ENCODE measurements at regions not wholly inside any gene's neighbourhood (a gene's known extent, or its start where the extent isn't known, plus 50 kb on each side); places are given as distances from the start of the nearest gene placed in this dataset.

DNA sequence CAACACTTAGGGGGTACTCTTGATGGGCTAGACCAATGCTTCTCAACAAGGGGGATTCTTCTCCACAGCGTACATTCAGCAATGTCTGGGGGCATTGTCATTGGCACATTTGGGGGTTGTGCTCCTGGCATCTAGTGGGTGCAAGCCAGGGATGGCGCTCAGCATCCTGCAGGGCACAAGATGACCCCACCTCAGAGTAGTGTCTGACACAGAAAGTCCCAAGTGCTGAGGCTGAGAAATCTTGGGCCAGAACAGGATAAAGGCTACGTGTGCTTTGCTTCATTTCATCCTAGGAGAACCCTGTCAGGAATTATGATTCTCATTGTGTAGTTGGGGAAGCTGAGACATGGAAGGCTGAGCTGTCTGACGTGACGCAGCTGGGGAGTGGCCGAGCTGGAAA, 298.6 kb downstream of the CDH26 start:
- no peaks in the 10 kb centered on the region for H3K4me1 ChIP-seq (ENCODE audit: control insufficient read depth in 1 of 2, extremely low read depth in 1 of 2, insufficient read depth in 2 of 2, low read length in 2 of 2)
- WGBS (ENCODE audit: insufficient coverage), result 83% methylated on average over 6 of the region's 6 CpGs
- H3K36me3 ChIP-seq (ENCODE audit: control insufficient read depth in 2 of 2, extremely low read depth in 1 of 2, insufficient read depth in 1 of 2, low read length in 1 of 2), result no peaks in the 10 kb centered on the region
- no peaks in the 10 kb centered on the region for H3K4me1 Mint-ChIP-seq
- no peak overlapping the region for H3K27ac ChIP-seq (ENCODE audit: low read length)
- ATAC-seq (replicated peaks in 1 of 4), result no peak
- ChIA-PET CTCF (no interaction called here), POLR2A (no interaction called here)
- no peaks in the 10 kb centered on the region for H3K9me3 ChIP-seq
- H3K27me3 Mint-ChIP-seq, result peaks cover 0 to 9% of the 10 kb centered on the region in 2 donors
- H3K4me3 ChIP-seq (ENCODE audit: control insufficient read depth in 1 of 2, extremely low read depth in 1 of 2, low read length in 1 of 2), result no peak overlapping the region
- no peak for DNase-seq
- H3K4me3 Mint-ChIP-seq, result no peak overlapping the region
- no peaks in the 10 kb centered on the region for H3K36me3 Mint-ChIP-seq
- peaks cover 0 to 4% of the 10 kb centered on the region in 2 experiments for H3K27me3 ChIP-seq (replicated peaks in 1 of 2; ENCODE audit: control insufficient read depth in 2 of 2, extremely low read depth in 1 of 2, insufficient read depth in 2 of 2, low read length in 1 of 2)
- H3K27ac Mint-ChIP-seq, result no peak overlapping the region
- no peaks in the 10 kb centered on the region for H3K9me3 Mint-ChIP-seq

DNA sequence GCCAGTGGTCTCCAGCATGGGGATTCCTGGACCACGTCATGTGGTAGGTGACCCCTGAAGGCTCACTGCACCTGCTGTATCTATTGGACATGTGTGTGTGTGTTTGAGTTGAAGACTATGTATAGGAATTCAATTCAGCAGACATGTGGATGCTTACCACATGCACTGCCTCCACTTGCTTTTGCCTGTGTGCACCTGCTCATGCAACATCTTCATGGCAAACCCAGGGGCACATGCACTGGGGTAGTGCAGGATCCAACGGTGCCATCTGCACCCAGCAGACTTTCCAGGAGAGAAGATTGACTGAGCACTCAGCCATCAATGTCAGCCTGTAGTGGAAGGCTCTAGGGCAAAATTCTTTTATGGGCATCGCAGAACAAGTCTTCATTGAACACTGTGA, 299.4 kb downstream of the CDH26 start:
- H3K4me1 Mint-ChIP-seq, result no peaks in the 10 kb centered on the region
- no peak for ATAC-seq (replicated peaks in 1 of 4)
- WGBS (ENCODE audit: insufficient coverage), result 0% methylated on average over 1 of the region's 3 CpGs
- no peak for DNase-seq
- CTCF ChIA-PET, result no interaction called here
- no peaks in the 10 kb centered on the region for H3K9me3 ChIP-seq
- H3K27me3 ChIP-seq (replicated peaks in 1 of 2; ENCODE audit: control insufficient read depth in 2 of 2, extremely low read depth in 1 of 2, insufficient read depth in 2 of 2, low read length in 1 of 2), result peaks cover 0 to 4% of the 10 kb centered on the region in 2 experiments
- POLR2A ChIA-PET, result no interaction called here
- H3K27ac Mint-ChIP-seq, result no peak overlapping the region
- no peaks in the 10 kb centered on the region for H3K4me1 ChIP-seq (ENCODE audit: control insufficient read depth in 1 of 2, extremely low read depth in 1 of 2, insufficient read depth in 2 of 2, low read length in 2 of 2)
- H3K36me3 Mint-ChIP-seq, result no peaks in the 10 kb centered on the region
- H3K27me3 Mint-ChIP-seq, result peaks cover 0 to 4% of the 10 kb centered on the region in 2 donors
- no peak overlapping the region for H3K4me3 Mint-ChIP-seq
- no peaks in the 10 kb centered on the region for H3K9me3 Mint-ChIP-seq
- no peak overlapping the region for H3K4me3 ChIP-seq (ENCODE audit: control insufficient read depth in 1 of 2, extremely low read depth in 1 of 2, low read length in 1 of 2)
- no peaks in the 10 kb centered on the region for H3K36me3 ChIP-seq (ENCODE audit: control insufficient read depth in 2 of 2, extremely low read depth in 1 of 2, insufficient read depth in 1 of 2, low read length in 1 of 2)
- no peak overlapping the region for H3K27ac ChIP-seq (ENCODE audit: low read length)

- Histone ChIP-seq H3K27me3 (replicated peaks in 1 of 2; ENCODE audit: control insufficient read depth in 2 of 2, extremely low read depth in 1 of 2, insufficient read depth in 2 of 2, low read length in 1 of 2) (peaks cover 0 to 3% of the 10 kb centered on the region in 2 experiments), H3K4me3 (ENCODE audit: control insufficient read depth in 1 of 2, extremely low read depth in 1 of 2, low read length in 1 of 2) (no peak overlapping the region), H3K36me3 (ENCODE audit: control insufficient read depth in 2 of 2, extremely low read depth in 1 of 2, insufficient read depth in 1 of 2, low read length in 1 of 2) (no peaks in the 10 kb centered on the region), H3K9me3 (no peaks in the 10 kb centered on the region), H3K4me1 (ENCODE audit: control insufficient read depth in 1 of 2, extremely low read depth in 1 of 2, insufficient read depth in 2 of 2, low read length in 2 of 2) (no peaks in the 10 kb centered on the region), H3K27ac (ENCODE audit: low read length) (no peak overlapping the region)
- H3K4me1 Mint-ChIP-seq, result no peaks in the 10 kb centered on the region
- DNase-seq (no peak), ATAC-seq (replicated peaks in 1 of 4) (no peak)
- H3K27me3 Mint-ChIP-seq, result peaks cover 0 to 4% of the 10 kb centered on the region in 2 donors
- no peaks in the 10 kb centered on the region for H3K9me3 Mint-ChIP-seq
- WGBS (ENCODE audit: insufficient coverage), result 60% methylated on average over 1 of the region's 6 CpGs
- H3K36me3 Mint-ChIP-seq, result no peaks in the 10 kb centered on the region
- CTCF ChIA-PET, result no interaction called here
- no peak overlapping the region for H3K4me3 Mint-ChIP-seq
- no peak overlapping the region for H3K27ac Mint-ChIP-seq
- POLR2A ChIA-PET, result no interaction called here
Measured at GRCh38 chr20:60258255-60258863, 300.1 kb downstream of the CDH26 start.

DNA sequence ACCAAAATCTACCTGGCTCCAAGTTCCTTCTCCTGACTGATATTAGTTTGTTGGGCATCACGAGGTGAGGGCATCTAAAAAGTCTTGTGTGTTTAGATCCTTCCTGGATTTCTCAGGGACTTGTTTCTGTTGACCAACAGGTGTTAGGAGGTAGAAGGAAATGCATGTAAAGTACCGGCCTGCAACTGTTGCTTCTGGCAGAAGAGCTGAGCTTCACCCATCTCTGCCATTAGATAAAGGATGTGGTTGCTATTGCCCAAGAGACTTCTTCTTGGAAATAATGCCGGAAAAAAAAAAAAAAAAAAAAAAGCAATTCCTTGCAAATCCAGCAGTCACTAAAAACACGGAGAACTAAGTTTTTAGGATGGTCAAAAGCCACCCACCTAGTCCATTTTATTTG, 303.1 kb downstream of the CDH26 start:
- H3K27me3 ChIP-seq (replicated peaks in 1 of 2; ENCODE audit: control insufficient read depth in 2 of 2, extremely low read depth in 1 of 2, insufficient read depth in 2 of 2, low read length in 1 of 2), result no peaks in the 10 kb centered on the region
- POLR2A ChIA-PET, result no interaction called here
- no peaks in the 10 kb centered on the region for H3K9me3 Mint-ChIP-seq
- CTCF ChIA-PET, result interaction anchor here (0.6 to 4.3 kb wide), 5 partner anchors 14 to 326 kb away, joined by 3 to 35 read pairs (median 8); no protein-coding TSS in a partner anchor
- H3K27me3 Mint-ChIP-seq, result peaks cover 0 to under 1% of the 10 kb centered on the region in 2 donors
- H3K4me3 Mint-ChIP-seq, result no peak overlapping the region
- H3K27ac ChIP-seq (ENCODE audit: low read length), result no peak overlapping the region
- no peaks in the 10 kb centered on the region for H3K36me3 ChIP-seq (ENCODE audit: control insufficient read depth in 2 of 2, extremely low read depth in 1 of 2, insufficient read depth in 1 of 2, low read length in 1 of 2)
- no peaks in the 10 kb centered on the region for H3K9me3 ChIP-seq
- no peak overlapping the region for H3K4me3 ChIP-seq (ENCODE audit: control insufficient read depth in 1 of 2, extremely low read depth in 1 of 2, low read length in 1 of 2)
- no peak overlapping the region for H3K27ac Mint-ChIP-seq
- DNase-seq (no peak), ATAC-seq (replicated peaks in 1 of 4) (no peak)
- H3K36me3 Mint-ChIP-seq, result no peaks in the 10 kb centered on the region
- peaks cover 10 to 16% of the 10 kb centered on the region in 2 experiments for H3K4me1 ChIP-seq (ENCODE audit: control insufficient read depth in 1 of 2, extremely low read depth in 1 of 2, insufficient read depth in 2 of 2, low read length in 2 of 2)
- peaks cover 9 to 17% (median 13%) of the 10 kb centered on the region in 3 donors for H3K4me1 Mint-ChIP-seq
- 83% methylated on average over 1 of the region's 4 CpGs for WGBS (ENCODE audit: insufficient coverage)

DNA sequence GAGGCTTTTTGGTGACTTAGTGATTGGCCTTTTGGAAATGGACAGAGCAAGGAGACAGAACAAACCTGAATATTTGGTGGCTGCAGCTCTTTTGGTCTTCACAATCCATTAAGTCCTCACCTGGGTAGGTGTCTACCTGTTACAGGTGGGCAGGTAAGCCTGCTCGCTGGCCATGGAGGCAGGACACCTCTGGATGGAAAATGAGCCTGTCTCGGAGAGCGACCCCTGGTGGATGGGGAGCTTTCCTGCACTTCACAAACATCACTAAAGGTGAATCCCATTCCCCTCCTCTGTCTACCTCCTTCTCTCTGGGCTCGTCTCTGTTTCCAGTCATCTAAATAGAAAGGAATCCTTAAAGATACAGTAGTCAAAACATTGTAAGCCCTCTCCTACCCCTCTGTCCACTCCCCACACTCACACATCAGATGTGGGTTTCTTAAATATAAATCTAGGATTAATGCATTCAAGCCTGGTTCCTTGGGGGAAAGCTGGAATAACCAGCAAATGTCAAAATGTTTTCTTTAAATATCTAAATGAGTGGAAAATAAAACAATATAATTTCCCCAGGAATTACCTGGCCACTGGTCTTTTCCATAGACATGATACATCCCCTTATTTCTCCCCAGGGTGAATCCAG, 304.9 kb downstream of the CDH26 start:
- Mint-ChIP-seq H3K9me3 (no peaks in the 10 kb centered on the region), H3K27ac (no peak overlapping the region), H3K27me3 (no peaks in the 10 kb centered on the region), H3K36me3 (no peaks in the 10 kb centered on the region), H3K4me3 (no peak overlapping the region), H3K4me1 (peaks cover 18 to 27% (median 22%) of the 10 kb centered on the region in 3 donors)
- ATAC-seq (replicated peaks in 1 of 4), result peak in 1 of 4 experiments; percentile 38
- ChIA-PET CTCF (interaction anchor here (0.6 to 4.3 kb wide), 9 partner anchors 12 to 1926 kb away, joined by 3 to 35 read pairs (median 4); no protein-coding TSS in a partner anchor), POLR2A (interaction anchor here (0.6 to 0.7 kb wide), 2 partner anchors 314 to 322 kb away, joined by 3 read pairs; no protein-coding TSS in a partner anchor)
- DNase-seq, result peak in 33 of 35 experiments; percentile 4 to 72 (median 42)
- H3K4me1 ChIP-seq (ENCODE audit: control insufficient read depth in 1 of 2, extremely low read depth in 1 of 2, insufficient read depth in 2 of 2, low read length in 2 of 2), result peaks cover 10 to 18% of the 10 kb centered on the region in 2 experiments
- H3K4me3 ChIP-seq (ENCODE audit: control insufficient read depth in 1 of 2, extremely low read depth in 1 of 2, low read length in 1 of 2), result no peak overlapping the region
- no peaks in the 10 kb centered on the region for H3K9me3 ChIP-seq
- no peaks in the 10 kb centered on the region for H3K27me3 ChIP-seq (replicated peaks in 1 of 2; ENCODE audit: control insufficient read depth in 2 of 2, extremely low read depth in 1 of 2, insufficient read depth in 2 of 2, low read length in 1 of 2)
- no peaks in the 10 kb centered on the region for H3K36me3 ChIP-seq (ENCODE audit: control insufficient read depth in 2 of 2, extremely low read depth in 1 of 2, insufficient read depth in 1 of 2, low read length in 1 of 2)
- H3K27ac ChIP-seq (ENCODE audit: low read length), result no peak overlapping the region
- no CpG with 5 or more reads among the region's 4 CpGs for WGBS (ENCODE audit: insufficient coverage)

- no peak overlapping the region for H3K27ac Mint-ChIP-seq
- CTCF ChIA-PET, result interaction anchor here (1.1 to 4.3 kb wide), 4 partner anchors 17 to 315 kb away, joined by 4 to 35 read pairs (median 10); no protein-coding TSS in a partner anchor
- H3K36me3 ChIP-seq (ENCODE audit: control insufficient read depth in 2 of 2, extremely low read depth in 1 of 2, insufficient read depth in 1 of 2, low read length in 1 of 2), result no peaks in the 10 kb centered on the region
- no peak overlapping the region for H3K27ac ChIP-seq (ENCODE audit: low read length)
- POLR2A ChIA-PET, result no interaction called here
- no peak overlapping the region for H3K4me3 ChIP-seq (ENCODE audit: control insufficient read depth in 1 of 2, extremely low read depth in 1 of 2, low read length in 1 of 2)
- no peaks in the 10 kb centered on the region for H3K36me3 Mint-ChIP-seq
- no peaks in the 10 kb centered on the region for H3K27me3 Mint-ChIP-seq
- peaks cover 0 to 3% (median 0%) of the 10 kb centered on the region in 3 donors for H3K9me3 Mint-ChIP-seq
- H3K4me1 ChIP-seq (ENCODE audit: control insufficient read depth in 1 of 2, extremely low read depth in 1 of 2, insufficient read depth in 2 of 2, low read length in 2 of 2), result peaks cover 10 to 18% of the 10 kb centered on the region in 2 experiments
- H3K4me3 Mint-ChIP-seq, result no peak overlapping the region
- ATAC-seq (replicated peaks in 1 of 4) (no peak), DNase-seq (no peak)
- 96% methylated on average over 3 of the region's 18 CpGs for WGBS (ENCODE audit: insufficient coverage)
- H3K9me3 ChIP-seq, result no peaks in the 10 kb centered on the region
- peaks cover 18 to 27% (median 22%) of the 10 kb centered on the region in 3 donors for H3K4me1 Mint-ChIP-seq
- no peaks in the 10 kb centered on the region for H3K27me3 ChIP-seq (replicated peaks in 1 of 2; ENCODE audit: control insufficient read depth in 2 of 2, extremely low read depth in 1 of 2, insufficient read depth in 2 of 2, low read length in 1 of 2)
Measured at GRCh38 chr20:60263725-60264709, 305.8 kb downstream of the CDH26 start.

Data from T-cell (primary cell).